ENCODE measurements at regions not wholly inside any gene's neighbourhood (a gene's known extent, or its start where the extent isn't known, plus 50 kb on each side); places are given as distances from the start of the nearest gene placed in this dataset.
"Not testable (repeated sequence)": the region's sequence is repeated elsewhere in the genome, so short reads cannot be mapped to it uniquely, and the experiment has no call there.

GRCh38 chr6:115617031-115617430 lies 443.7 kb downstream of the FRK start:
- no peak for DNase-seq

- no peak for DNase-seq
Observed at GRCh38 chr6:115613488-115613887, 447.2 kb downstream of the FRK start.

- DNase-seq, result no peak
Observed at GRCh38 chr6:115612796-115613479, 447.8 kb downstream of the FRK start.

GRCh38 chr6:115612216-115612615 lies 448.5 kb downstream of the FRK start:
- no peak for DNase-seq

- DNase-seq, result no peak
Observed at GRCh38 chr6:115610696-115611095, 450.0 kb downstream of the FRK start.

GRCh38 chr6:115609111-115609510 lies 451.6 kb downstream of the FRK start:
- DNase-seq, result no peak

GRCh38 chr6:115602466-115602865 lies 458.2 kb downstream of the FRK start:
- DNase-seq, result no peak

GRCh38 chr6:115601509-115601908 lies 459.2 kb downstream of the FRK start:
- DNase-seq, result no peak

GRCh38 chr6:115601064-115601463 lies 459.6 kb downstream of the FRK start:
- no peak for DNase-seq

GRCh38 chr6:115594891-115595290 lies 465.8 kb downstream of the FRK start:
- DNase-seq, result no peak

GRCh38 chr6:115592025-115592424 lies 468.7 kb downstream of the FRK start:
- DNase-seq, result no peak

- not testable (repeated sequence) for DNase-seq
Observed at GRCh38 chr6:115589072-115589471, 471.6 kb downstream of the FRK start.

- no peak for DNase-seq
Observed at GRCh38 chr6:115583290-115583689, 477.4 kb downstream of the FRK start.

GRCh38 chr6:115582386-115582785 lies 478.3 kb downstream of the FRK start:
- DNase-seq, result no peak

- not testable (repeated sequence) for DNase-seq
Observed at GRCh38 chr6:115579565-115579964, 481.1 kb downstream of the FRK start.

- DNase-seq, result no peak
Observed at GRCh38 chr6:115577270-115577669, 483.4 kb downstream of the FRK start.

- no peak for DNase-seq
Observed at GRCh38 chr6:115575285-115575684, 485.4 kb downstream of the FRK start.

GRCh38 chr6:115573861-115574260 lies 486.8 kb downstream of the FRK start:
- no peak for DNase-seq

- DNase-seq, result no peak
Observed at GRCh38 chr6:115570331-115570730, 490.4 kb downstream of the FRK start.

- DNase-seq, result no peak
Observed at GRCh38 chr6:115554060-115554459, 506.6 kb downstream of the FRK start.

GRCh38 chr6:115551527-115551926 lies 509.2 kb downstream of the FRK start:
- no peak for DNase-seq

- DNase-seq, result no peak
Observed at GRCh38 chr6:115545672-115545986, 515.1 kb downstream of the FRK start.

GRCh38 chr6:115544765-115545671 lies 515.7 kb downstream of the FRK start:
- no peak for DNase-seq

- no peak for DNase-seq
Observed at GRCh38 chr6:115540077-115540869, 520.4 kb downstream of the FRK start.
